DND-41 (cell line): ENCODE measurements at regions not wholly inside any gene's neighbourhood (a gene's known extent, or its start where the extent isn't known, plus 50 kb on each side); places are given as distances from the start of the nearest gene placed in this dataset.

Source experiments
- EZH2 ChIP-seq: IDR thresholded peaks from 3 replicates; pipeline ENCODE4 v1.6.1; 2012; ENCODE audit warnings: borderline replicate concordance, low read depth, mild to moderate bottlenecking, moderate library complexity, low read length, inconsistent platforms; ENCODE audit not compliant: severe bottlenecking
- TF ChIP-seq, protein P1 (sequence below): IDR thresholded peaks from 2 replicates; pipeline ENCODE4 v1.5.1; 2012; ENCODE audit warnings: borderline replicate concordance, low read length, moderate library complexity, mild to moderate bottlenecking; ENCODE audit not compliant: poor library complexity, severe bottlenecking; ENCODE audit errors: extremely low read depth

DNA sequence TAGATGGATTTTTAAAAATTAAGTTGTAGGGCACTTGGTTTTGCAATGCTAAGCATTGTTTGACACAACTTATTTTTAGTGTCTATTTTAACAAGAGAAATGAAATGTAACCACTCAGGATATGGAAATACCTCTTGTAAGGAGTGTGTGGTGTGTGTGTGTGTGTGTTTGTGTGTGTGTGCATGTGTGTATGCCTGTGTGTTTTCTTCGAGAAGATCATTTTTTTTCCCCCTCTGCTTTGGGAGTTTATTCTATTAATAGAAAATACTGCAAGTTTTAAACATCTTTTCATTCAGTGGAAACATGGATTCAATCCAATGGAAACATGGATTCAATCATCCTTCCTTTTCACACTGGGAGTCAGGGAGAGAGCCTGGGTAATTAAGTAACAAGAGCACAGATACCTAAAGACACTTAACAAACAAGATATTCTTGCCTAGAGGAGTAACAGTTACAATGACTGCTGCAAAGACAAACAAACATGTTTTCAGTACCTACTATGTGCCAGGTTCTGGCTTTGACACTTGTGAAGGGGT, 567.2 kb upstream of the TBL1XR1 start:
- TF ChIP-seq, protein P1, sequence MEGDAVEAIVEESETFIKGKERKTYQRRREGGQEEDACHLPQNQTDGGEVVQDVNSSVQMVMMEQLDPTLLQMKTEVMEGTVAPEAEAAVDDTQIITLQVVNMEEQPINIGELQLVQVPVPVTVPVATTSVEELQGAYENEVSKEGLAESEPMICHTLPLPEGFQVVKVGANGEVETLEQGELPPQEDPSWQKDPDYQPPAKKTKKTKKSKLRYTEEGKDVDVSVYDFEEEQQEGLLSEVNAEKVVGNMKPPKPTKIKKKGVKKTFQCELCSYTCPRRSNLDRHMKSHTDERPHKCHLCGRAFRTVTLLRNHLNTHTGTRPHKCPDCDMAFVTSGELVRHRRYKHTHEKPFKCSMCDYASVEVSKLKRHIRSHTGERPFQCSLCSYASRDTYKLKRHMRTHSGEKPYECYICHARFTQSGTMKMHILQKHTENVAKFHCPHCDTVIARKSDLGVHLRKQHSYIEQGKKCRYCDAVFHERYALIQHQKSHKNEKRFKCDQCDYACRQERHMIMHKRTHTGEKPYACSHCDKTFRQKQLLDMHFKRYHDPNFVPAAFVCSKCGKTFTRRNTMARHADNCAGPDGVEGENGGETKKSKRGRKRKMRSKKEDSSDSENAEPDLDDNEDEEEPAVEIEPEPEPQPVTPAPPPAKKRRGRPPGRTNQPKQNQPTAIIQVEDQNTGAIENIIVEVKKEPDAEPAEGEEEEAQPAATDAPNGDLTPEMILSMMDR = no peak
- TF ChIP-seq EZH2 = no peak
